ENCODE measurements at regions not wholly inside any gene's neighbourhood (a gene's known extent, or its start where the extent isn't known, plus 50 kb on each side); places are given as distances from the start of the nearest gene placed in this dataset.

DNA sequence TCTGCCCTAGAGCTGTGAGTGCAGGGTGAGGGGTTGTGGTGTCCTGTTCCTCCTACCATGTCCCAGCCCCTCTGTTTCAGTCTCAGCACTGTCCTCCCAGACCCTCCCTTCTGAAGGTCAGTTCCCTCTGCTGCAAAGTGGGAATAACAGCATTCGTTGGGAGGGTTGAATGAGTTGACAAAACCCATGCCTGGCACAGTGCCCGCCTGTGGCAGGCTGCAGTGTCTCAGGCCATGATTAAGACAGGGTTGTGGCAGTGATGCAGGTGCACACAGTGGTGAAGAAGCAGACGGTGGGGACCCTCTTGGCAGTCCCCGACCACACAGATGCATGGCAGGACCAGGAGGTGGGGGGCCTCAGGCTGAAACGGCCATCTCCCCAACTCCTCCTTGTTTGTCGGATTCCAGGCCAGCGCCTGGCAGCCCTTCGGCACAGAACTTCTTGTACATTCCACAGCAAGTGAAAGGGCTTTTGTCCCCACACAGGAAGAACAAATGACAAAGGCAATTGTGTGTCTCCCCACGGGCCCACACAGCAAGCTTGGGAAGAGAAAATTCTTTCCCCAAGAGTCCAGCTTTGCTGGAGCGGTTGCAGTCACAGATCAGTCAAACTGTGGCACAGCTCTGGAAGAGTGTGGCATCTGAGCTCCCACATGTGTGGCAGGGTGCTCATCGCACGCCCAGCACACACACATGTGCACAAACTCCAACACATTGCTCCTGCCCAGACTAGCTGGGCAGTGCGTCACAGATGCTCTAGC is 58.1 kb upstream of the EPCAM start:
- TF ChIP-seq, protein P1, sequence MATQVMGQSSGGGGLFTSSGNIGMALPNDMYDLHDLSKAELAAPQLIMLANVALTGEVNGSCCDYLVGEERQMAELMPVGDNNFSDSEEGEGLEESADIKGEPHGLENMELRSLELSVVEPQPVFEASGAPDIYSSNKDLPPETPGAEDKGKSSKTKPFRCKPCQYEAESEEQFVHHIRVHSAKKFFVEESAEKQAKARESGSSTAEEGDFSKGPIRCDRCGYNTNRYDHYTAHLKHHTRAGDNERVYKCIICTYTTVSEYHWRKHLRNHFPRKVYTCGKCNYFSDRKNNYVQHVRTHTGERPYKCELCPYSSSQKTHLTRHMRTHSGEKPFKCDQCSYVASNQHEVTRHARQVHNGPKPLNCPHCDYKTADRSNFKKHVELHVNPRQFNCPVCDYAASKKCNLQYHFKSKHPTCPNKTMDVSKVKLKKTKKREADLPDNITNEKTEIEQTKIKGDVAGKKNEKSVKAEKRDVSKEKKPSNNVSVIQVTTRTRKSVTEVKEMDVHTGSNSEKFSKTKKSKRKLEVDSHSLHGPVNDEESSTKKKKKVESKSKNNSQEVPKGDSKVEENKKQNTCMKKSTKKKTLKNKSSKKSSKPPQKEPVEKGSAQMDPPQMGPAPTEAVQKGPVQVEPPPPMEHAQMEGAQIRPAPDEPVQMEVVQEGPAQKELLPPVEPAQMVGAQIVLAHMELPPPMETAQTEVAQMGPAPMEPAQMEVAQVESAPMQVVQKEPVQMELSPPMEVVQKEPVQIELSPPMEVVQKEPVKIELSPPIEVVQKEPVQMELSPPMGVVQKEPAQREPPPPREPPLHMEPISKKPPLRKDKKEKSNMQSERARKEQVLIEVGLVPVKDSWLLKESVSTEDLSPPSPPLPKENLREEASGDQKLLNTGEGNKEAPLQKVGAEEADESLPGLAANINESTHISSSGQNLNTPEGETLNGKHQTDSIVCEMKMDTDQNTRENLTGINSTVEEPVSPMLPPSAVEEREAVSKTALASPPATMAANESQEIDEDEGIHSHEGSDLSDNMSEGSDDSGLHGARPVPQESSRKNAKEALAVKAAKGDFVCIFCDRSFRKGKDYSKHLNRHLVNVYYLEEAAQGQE (IDR thresholded peaks at IDR 0.05) = no peak
- TF ChIP-seq, protein P2, sequence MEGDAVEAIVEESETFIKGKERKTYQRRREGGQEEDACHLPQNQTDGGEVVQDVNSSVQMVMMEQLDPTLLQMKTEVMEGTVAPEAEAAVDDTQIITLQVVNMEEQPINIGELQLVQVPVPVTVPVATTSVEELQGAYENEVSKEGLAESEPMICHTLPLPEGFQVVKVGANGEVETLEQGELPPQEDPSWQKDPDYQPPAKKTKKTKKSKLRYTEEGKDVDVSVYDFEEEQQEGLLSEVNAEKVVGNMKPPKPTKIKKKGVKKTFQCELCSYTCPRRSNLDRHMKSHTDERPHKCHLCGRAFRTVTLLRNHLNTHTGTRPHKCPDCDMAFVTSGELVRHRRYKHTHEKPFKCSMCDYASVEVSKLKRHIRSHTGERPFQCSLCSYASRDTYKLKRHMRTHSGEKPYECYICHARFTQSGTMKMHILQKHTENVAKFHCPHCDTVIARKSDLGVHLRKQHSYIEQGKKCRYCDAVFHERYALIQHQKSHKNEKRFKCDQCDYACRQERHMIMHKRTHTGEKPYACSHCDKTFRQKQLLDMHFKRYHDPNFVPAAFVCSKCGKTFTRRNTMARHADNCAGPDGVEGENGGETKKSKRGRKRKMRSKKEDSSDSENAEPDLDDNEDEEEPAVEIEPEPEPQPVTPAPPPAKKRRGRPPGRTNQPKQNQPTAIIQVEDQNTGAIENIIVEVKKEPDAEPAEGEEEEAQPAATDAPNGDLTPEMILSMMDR (IDR thresholded peaks at IDR 0.05; ENCODE audit: low read depth, low read length, missing input control) = no peak
- TF ChIP-seq RAD21 (IDR thresholded peaks at IDR 0.05) (no peak), HNF4A (conservative IDR thresholded peaks at IDR 0.05) (no peak), GABPA (IDR thresholded peaks at IDR 0.05 in 1 of 2, conservative IDR thresholded peaks at IDR 0.05 in 1 of 2) (no peak), HNF4G (IDR thresholded peaks at IDR 0.05) (no peak), TAF1 (conservative IDR thresholded peaks at IDR 0.05) (no peak), FOXA1 (IDR thresholded peaks at IDR 0.05) (no peak), SP1 (IDR thresholded peaks at IDR 0.05) (no peak), YY1 (IDR thresholded peaks at IDR 0.05) (no peak), RXRA (IDR thresholded peaks at IDR 0.05) (no peak)
- TF ChIP-seq, protein P3, sequence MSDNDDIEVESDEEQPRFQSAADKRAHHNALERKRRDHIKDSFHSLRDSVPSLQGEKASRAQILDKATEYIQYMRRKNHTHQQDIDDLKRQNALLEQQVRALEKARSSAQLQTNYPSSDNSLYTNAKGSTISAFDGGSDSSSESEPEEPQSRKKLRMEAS (IDR thresholded peaks at IDR 0.05) = no peak
- TF ChIP-seq, protein P4, sequence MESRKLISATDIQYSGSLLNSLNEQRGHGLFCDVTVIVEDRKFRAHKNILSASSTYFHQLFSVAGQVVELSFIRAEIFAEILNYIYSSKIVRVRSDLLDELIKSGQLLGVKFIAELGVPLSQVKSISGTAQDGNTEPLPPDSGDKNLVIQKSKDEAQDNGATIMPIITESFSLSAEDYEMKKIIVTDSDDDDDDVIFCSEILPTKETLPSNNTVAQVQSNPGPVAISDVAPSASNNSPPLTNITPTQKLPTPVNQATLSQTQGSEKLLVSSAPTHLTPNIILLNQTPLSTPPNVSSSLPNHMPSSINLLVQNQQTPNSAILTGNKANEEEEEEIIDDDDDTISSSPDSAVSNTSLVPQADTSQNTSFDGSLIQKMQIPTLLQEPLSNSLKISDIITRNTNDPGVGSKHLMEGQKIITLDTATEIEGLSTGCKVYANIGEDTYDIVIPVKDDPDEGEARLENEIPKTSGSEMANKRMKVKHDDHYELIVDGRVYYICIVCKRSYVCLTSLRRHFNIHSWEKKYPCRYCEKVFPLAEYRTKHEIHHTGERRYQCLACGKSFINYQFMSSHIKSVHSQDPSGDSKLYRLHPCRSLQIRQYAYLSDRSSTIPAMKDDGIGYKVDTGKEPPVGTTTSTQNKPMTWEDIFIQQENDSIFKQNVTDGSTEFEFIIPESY (IDR thresholded peaks at IDR 0.05) = no peak
- TF ChIP-seq, protein P5, sequence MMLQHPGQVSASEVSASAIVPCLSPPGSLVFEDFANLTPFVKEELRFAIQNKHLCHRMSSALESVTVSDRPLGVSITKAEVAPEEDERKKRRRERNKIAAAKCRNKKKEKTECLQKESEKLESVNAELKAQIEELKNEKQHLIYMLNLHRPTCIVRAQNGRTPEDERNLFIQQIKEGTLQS (IDR thresholded peaks at IDR 0.05) = no peak
